Caco-2 (cell line): ENCODE measurements at regions not wholly inside any gene's neighbourhood (a gene's known extent, or its start where the extent isn't known, plus 50 kb on each side); places are given as distances from the start of the nearest gene placed in this dataset.

Experiments used
- BruUV-seq: library from RNA; stranded (reverse); fragments of 400-500 nt; replicated peaks from 2 replicates; lab custom pipeline; 2021; lab: Mats Ljungman, UMichigan
- CTCF ChIA-PET: fragments of 300-600 bp; sonication (Branson Sonifier 250); formaldehyde crosslinking; loops from one replicate; lab custom pipeline; 2022; ENCODE audit warnings: antibody characterized with exemption; lab: Charles Lee
- POLR2A ChIA-PET: fragments of 300-600 bp; sonication (Branson Sonifier 250); formaldehyde crosslinking; loops from one replicate; lab custom pipeline; 2022; ENCODE audit warnings: antibody characterized with exemption; lab: Charles Lee
- DNase-seq, 2 experiments: peaks; one replicate each; pipeline versions ENCODE4 v3.0.0 to v3.0.0-alpha.2; 2020 to 2022
- H3K27me3 ChIP-seq: replicated peaks from 2 replicates; pipeline ENCODE4 v1.6.0; 2011; ENCODE audit warnings: low read length; ENCODE audit not compliant: control insufficient read depth, insufficient read depth
- H3K36me3 ChIP-seq: 2 replicates; pipeline ENCODE4 v1.5.1; 2011; ENCODE audit warnings: low read length; ENCODE audit not compliant: control insufficient read depth, insufficient read depth
- H3K4me1 ChIP-seq: fragments of 250-450 bp; sonication (Bioruptor Pico); 2 replicates; pipeline ENCODE4 v1.5.1; 2020; ENCODE audit warnings: mild to moderate bottlenecking
- H3K4me3 ChIP-seq: 2 replicates; pipeline ENCODE4 v1.5.1; 2011; ENCODE audit warnings: low read depth, mild to moderate bottlenecking, control low read depth, low read length
- H3K9me3 ChIP-seq: fragments of 250-450 bp; sonication (Bioruptor Pico); 2 replicates; pipeline ENCODE4 v1.5.1; 2020; ENCODE audit warnings: mild to moderate bottlenecking, moderate library complexity
- H3K27ac Mint-ChIP-seq: one replicate; pipeline ENCODE4 v1.8.0; 2022; ENCODE audit warnings: mixed read lengths; ENCODE audit not compliant: unreplicated experiment
- H3K27me3 Mint-ChIP-seq: one replicate; pipeline ENCODE4 v1.8.0; 2022; ENCODE audit warnings: mixed read lengths; ENCODE audit not compliant: insufficient read depth, unreplicated experiment
- H3K36me3 Mint-ChIP-seq: one replicate; pipeline ENCODE4 v1.8.0; 2022; ENCODE audit warnings: mild to moderate bottlenecking, mixed read lengths; ENCODE audit not compliant: insufficient read depth, unreplicated experiment
- H3K4me1 Mint-ChIP-seq: one replicate; pipeline ENCODE4 v1.8.0; 2022; ENCODE audit warnings: low read depth, mixed read lengths; ENCODE audit not compliant: unreplicated experiment
- H3K4me3 Mint-ChIP-seq: one replicate; pipeline ENCODE4 v1.8.0; 2022; ENCODE audit warnings: mild to moderate bottlenecking, moderate library complexity, mixed read lengths; ENCODE audit not compliant: unreplicated experiment
- H3K9me3 Mint-ChIP-seq: one replicate; pipeline ENCODE4 v1.8.0; 2022; ENCODE audit warnings: mixed read lengths; ENCODE audit not compliant: unreplicated experiment
- CTCF ChIP-seq, 2 experiments: fragments of 200-600 bp in 1 of 2; IDR thresholded peaks; 1 replicate in 1 of 2; 2 replicates in 1 of 2; pipeline versions ENCODE4 v1.5.1 to v1.8.0; 2011 to 2022; ENCODE audit warnings: antibody characterized with exemption in 1 of 2, control low read depth in 1 of 2, inconsistent platforms in 1 of 2, low read depth in 1 of 2, low read length in 1 of 2, mild to moderate bottlenecking in 1 of 2, moderate library complexity in 1 of 2; ENCODE audit not compliant: insufficient read depth in 1 of 2, severe bottlenecking in 1 of 2, unreplicated experiment in 1 of 2
- intact Hi-C: fragments of 100-400 bp; cut with micrococcal nuclease; formaldehyde crosslinking; loops from one replicate; pipeline ENCODE4 v1.10.0; 2022; ENCODE audit not compliant: unreplicated experiment

- Histone ChIP-seq H3K4me3 (no peak overlapping the region), H3K4me1 (no peaks in the 10 kb centered on the region), H3K27me3 (no peaks in the 10 kb centered on the region), H3K36me3 (no peaks in the 10 kb centered on the region), H3K9me3 (no peaks in the 10 kb centered on the region)
- Mint-ChIP-seq H3K27me3 (no peaks in the 10 kb centered on the region), H3K9me3 (no peaks in the 10 kb centered on the region), H3K4me3 (no peak overlapping the region), H3K27ac (no peak overlapping the region), H3K4me1 (no peaks in the 10 kb centered on the region), H3K36me3 (no peaks in the 10 kb centered on the region)
- DNase-seq = no peak
- intact Hi-C loops = no loop called here
- BruUV-seq = no TSS peak
- ChIA-PET POLR2A (no interaction called here), CTCF (no interaction called here)
- no peak for TF ChIP-seq CTCF (IDR thresholded peaks at IDR 0.05; ENCODE audit: insufficient read depth in 1 of 2, low read depth in 1 of 2, low read length in 1 of 2, severe bottlenecking in 1 of 2, unreplicated experiment in 1 of 2)
Observed at GRCh38 chr12:104852896-104853295, 105.2 kb downstream of the SLC41A2 start.

- Histone ChIP-seq H3K36me3 (no peaks in the 10 kb centered on the region), H3K4me1 (no peaks in the 10 kb centered on the region), H3K4me3 (no peak overlapping the region), H3K27me3 (no peaks in the 10 kb centered on the region), H3K9me3 (no peaks in the 10 kb centered on the region)
- no peak overlapping the region for H3K4me3 Mint-ChIP-seq
- TF ChIP-seq CTCF (IDR thresholded peaks at IDR 0.05; ENCODE audit: insufficient read depth in 1 of 2, low read depth in 1 of 2, low read length in 1 of 2, severe bottlenecking in 1 of 2, unreplicated experiment in 1 of 2) = no peak
- ChIA-PET POLR2A (no interaction called here), CTCF (no interaction called here)
- no peak for DNase-seq
- BruUV-seq = no TSS peak
- no peaks in the 10 kb centered on the region for H3K36me3 Mint-ChIP-seq
- no peaks in the 10 kb centered on the region for H3K9me3 Mint-ChIP-seq
- H3K4me1 Mint-ChIP-seq = no peaks in the 10 kb centered on the region
- intact Hi-C loops = no loop called here
- H3K27me3 Mint-ChIP-seq = no peaks in the 10 kb centered on the region
- H3K27ac Mint-ChIP-seq = no peak overlapping the region
Observed at GRCh38 chr12:104852102-104852501, 106.0 kb downstream of the SLC41A2 start.

GRCh38 chr12:104850781-104851180, 107.3 kb downstream of the SLC41A2 start:
- Mint-ChIP-seq H3K27ac (no peak overlapping the region), H3K36me3 (no peaks in the 10 kb centered on the region), H3K27me3 (no peaks in the 10 kb centered on the region), H3K4me3 (no peak overlapping the region), H3K9me3 (no peaks in the 10 kb centered on the region), H3K4me1 (no peaks in the 10 kb centered on the region)
- CTCF ChIA-PET = no interaction called here
- POLR2A ChIA-PET = no interaction called here
- no TSS peak for BruUV-seq
- no peaks in the 10 kb centered on the region for H3K36me3 ChIP-seq
- no peak for TF ChIP-seq CTCF (IDR thresholded peaks at IDR 0.05; ENCODE audit: insufficient read depth in 1 of 2, low read depth in 1 of 2, low read length in 1 of 2, severe bottlenecking in 1 of 2, unreplicated experiment in 1 of 2)
- H3K27me3 ChIP-seq = no peaks in the 10 kb centered on the region
- intact Hi-C loops = no loop called here
- peaks cover 9% of the 10 kb centered on the region for H3K4me1 ChIP-seq
- no peak overlapping the region for H3K4me3 ChIP-seq
- DNase-seq = no peak
- H3K9me3 ChIP-seq = no peaks in the 10 kb centered on the region
